CD4-positive, alpha-beta T cell treated with Interleukin-4 for 1 hour (primary cell): ENCODE measurements at regions not wholly inside any gene's neighbourhood (a gene's known extent, or its start where the extent isn't known, plus 50 kb on each side); places are given as distances from the start of the nearest gene placed in this dataset.
"Not testable (repeated sequence)": the region's sequence is repeated elsewhere in the genome, so short reads cannot be mapped to it uniquely, and the experiment has no call there.

ENCODE experiments used
- DNase-seq, 2 donors: peaks; one replicate each; pipeline ENCODE4 v3.0.0-alpha.2; 2020 to 2022

DNA sequence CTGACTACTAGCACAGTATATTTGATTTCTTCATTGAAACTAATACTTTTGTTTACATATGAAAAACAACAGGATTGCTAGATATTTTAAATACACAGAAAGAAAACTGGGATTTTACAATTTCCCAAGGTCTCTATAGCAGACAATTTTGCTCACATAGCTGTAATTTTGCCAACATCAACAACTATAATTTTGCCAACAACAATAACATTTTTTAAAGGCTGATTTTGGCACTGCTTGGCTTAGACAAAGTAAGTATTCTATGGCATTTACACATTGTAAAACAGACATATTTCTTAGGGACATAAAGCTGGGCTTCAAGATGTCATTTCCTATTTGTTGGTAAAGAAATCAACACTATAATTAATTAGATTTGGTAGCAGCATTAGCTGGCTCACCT lies 922.1 kb downstream of the RAB28 start:
- no peak for DNase-seq

DNA sequence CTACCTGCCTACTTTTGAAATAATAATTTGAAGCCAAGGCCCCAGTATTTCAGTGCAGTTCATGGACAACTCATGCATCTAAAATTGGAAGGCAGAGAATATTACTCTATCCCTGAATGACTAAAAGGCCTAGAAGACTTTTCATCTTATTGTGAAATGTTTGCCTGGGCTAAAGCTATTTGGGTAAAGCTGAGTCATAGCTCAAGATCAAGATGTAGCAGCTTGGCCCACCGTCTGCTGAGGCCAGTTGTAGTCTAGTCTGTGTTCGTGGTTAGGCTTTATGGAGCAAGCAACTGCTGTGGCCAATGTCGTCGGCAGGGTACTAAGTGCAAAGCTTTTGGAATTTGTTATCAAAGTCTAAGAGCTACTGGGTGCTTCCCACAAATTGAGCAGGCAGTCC lies 929.1 kb downstream of the RAB28 start:
- DNase-seq: no peak

DNA sequence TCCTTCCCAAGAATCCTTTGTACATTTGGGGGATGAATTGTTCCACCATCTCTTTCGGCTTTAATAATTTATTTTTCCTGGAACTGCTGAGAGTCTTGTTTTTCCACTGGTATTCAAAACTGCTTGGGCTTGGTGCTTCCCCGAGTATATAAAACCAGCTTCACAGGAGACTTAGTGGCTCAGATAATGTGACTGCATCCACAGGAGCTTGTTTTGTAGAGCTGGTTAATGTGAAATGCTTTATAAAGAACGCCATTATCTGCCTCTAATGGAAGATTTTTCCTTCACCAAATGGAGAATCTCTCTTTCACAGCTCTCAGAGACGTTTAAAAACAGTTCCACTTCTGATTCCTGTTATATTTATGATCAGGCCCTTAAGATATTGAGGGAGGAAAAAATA lies 935.5 kb downstream of the RAB28 start:
- no peak for DNase-seq

DNA sequence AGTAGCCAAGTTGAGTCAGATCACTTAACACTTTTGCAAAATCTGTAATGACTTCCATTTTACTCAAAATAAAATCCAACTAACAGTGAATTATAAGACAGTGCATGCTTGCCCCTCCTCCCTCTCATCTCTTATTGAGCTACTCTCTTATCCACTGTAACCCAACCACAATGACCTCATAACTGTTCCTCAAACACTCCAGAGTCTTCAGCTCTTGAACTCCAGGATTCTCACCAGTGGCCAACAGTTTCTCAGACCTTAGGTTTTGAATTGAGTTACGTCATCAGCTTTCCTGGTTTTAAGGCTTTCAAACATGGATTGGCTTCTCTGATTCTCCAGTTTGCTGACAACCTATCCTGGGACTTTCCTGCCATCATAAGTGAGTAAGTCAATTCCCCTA lies 938.3 kb downstream of the RAB28 start:
- DNase-seq: no peak

DNA sequence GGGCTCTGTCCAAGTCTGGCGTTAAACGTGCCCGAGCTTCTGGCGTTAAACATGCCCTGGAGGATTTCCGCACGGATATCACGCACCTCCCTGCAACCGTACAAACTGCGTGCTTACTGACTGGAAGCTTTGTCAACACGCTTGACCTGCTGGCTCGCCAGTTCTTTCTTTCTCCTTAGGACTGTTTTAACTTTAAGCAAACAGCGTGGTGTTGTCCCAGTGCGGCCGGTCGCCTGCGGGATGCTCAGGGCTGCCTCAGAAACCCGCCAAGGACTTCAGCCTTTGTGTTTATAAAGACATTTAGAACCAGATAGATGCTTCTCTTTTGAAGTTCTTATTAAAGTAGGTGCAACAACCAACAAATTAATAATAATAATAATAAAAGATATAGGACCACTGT lies 946.0 kb downstream of the RAB28 start:
- no peak for DNase-seq

DNA sequence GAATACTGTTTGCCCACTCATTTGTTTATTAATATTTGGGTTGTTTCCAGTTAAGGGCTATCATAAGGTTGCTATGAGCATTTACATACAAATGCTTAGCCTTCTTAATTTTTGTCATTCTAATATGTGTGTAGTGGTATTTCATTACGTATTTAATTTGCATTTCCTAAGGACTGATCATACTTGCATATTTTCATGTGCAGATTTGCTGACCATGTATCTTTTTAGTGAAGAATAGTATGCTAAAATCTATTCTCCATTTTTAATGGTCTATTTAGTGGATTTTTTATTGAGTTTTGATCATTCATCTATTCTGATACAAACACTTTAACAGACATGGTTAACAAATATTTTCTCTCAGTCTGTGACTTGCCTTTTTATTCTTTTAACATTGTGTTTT lies 949.5 kb downstream of the RAB28 start:
- no peak for DNase-seq

DNA sequence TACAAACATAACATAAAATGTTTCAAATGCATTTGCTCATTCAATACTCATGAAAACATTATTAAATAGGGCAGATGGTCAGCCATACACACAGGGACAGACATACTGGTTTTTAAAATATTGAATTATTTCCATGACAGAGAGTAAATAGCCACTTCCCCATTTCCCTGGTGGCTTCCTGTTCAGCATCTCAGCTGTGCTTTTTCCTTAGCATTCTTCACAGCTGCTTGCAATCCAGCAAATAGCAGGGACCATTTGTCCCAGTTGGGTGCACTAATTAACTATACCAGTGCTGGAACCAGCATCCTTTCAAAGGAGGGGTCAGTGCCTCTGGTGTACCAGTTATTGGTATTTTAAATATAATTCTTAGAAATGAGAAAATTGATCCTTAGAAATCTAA lies 964.7 kb downstream of the RAB28 start:
- DNase-seq: no peak

GRCh38 chr4:12507868-12508481 lies 976.2 kb downstream of the RAB28 start:
- no peak for DNase-seq

GRCh38 chr4:12500409-12500808 lies 983.7 kb downstream of the RAB28 start:
- DNase-seq: no peak

- no peak for DNase-seq
Observed at GRCh38 chr4:12499693-12500092, 984.4 kb downstream of the RAB28 start.

DNA sequence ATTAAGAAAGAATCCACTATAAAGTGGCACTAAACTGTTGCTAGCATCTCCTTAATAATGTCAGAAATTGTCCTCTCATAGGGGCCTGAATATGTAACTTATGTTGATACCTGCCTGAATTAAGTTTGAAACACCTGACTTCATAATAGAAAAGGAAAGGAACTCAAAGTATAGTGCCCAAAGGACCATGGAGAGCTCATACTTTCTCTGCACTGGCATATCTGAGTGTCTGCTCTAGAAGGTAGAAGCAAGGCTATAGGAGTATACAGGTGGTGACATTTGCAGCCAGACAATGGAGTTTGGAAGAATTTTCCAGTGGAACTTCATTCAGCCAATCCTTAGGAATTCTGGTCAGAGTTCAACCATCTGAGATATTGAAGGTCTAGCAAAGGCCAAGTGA lies 988.9 kb downstream of the RAB28 start:
- no peak for DNase-seq

DNA sequence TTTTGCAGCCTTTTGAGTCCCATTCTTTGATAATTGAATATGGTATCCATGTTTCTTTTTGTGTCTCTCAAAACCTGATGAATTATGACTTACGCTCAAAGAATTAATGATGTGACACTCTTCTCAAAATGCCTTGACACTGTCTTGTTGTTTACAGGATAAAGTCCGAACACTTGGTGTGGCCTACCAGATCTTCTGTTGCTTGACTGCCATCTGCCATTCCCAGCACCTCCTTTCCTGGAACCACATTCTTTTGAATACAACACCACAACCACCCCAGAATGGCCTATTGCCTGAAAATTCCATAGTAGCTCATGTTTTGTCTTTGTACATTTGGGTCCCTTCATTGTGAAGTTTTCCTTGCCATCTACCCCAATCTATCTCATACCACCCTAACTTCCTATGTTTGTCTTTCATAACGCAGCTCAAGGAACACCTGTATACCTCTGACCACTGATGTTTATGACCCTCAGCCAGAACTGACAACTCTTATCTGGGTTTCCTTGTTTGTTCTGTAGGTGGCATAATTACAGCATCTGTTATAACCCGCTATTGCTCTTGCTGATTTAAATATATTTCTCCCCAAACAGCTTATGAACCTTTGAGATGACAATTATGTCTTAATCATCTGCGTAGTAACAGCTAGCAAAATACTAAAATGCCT lies 991.3 kb downstream of the RAB28 start:
- no peak for DNase-seq

DNA sequence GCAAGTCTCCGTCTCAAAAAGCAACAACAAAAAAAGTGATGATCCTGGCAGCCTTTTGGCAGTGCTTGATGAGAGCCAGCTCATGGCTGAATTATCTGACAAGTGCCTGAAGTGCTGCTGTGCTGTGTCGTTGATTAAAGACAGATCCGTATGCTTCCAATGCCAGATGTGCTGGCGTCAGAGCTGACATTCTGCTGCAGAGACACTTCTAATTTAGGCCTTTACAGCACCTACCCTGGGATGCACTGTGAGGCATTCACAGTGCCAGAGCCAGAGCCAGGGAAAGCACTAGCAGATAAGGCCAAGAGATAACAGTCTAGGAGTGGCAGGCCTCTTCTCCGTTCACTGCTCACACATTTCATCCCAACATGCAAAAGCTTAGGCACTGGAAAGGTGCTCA lies 995.5 kb downstream of the RAB28 start:
- no peak for DNase-seq

DNA sequence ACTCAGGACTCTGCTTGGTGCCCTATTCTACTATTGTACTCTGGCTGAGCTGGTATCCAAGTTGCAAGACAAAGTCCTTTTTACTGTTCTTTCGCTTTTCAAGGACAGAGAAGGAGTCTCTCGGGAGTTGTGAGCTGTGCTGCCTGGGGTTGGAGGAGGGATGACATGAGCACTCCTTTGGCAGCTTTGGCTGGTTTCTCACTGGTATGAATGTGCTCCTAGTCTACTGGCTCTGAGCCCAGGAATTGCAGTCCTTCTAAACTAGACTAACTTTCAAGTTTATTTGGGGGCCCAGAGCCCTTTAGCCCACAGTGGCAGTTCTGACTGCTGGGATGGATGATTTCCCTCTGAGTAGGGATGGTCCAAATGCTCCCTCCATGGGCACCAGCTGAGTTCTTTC lies 997.1 kb downstream of the RAB28 start:
- DNase-seq: no peak

DNA sequence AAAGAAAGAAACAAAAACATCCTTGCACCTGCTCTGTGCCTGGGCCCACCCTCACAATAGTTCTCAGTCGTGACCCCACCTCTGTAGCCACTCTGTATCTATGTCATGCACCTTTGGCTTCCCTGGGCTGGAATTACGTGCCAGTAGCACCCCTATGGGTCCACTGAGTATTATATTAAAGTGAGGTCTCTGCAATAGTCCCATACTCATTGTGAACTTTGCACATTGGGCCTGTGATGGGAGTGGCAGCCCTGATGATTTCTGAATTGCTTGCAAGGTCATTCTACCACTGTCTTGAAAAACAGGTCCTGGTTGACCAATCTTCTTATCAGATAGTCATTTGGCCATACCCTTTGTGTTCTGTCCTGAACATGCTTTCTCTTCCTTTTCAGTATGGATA lies 1012.1 kb downstream of the RAB28 start:
- no peak for DNase-seq

- DNase-seq: no peak
Observed at GRCh38 chr4:12471193-12471592, 1012.9 kb downstream of the RAB28 start.

- DNase-seq: not testable (repeated sequence)
Observed at GRCh38 chr4:12461576-12461975, 1022.6 kb downstream of the RAB28 start.

GRCh38 chr4:12459126-12459525 lies 1025.0 kb downstream of the RAB28 start:
- no peak for DNase-seq

- no peak for DNase-seq
Observed at GRCh38 chr4:12458621-12459020, 1025.5 kb downstream of the RAB28 start.

DNA sequence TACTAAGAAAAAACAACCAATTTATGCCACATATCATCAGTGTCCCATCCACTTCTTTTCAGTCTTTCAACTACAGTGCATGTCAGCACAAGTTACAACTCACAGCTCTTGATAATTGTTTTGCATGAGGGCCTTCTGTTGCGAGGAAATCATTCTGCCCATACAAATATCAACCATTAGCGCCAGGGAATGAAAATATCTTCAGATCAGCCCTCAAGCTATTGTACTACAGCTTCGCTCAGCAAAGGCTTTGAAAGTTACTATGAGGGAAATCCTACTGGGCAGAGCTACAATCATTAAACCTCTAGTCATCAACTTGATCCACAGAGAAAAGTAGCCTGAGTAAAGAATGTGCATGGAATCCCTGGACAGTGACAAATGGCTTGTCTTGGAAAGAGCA lies 1023.6 kb upstream of the HS3ST1 start:
- DNase-seq: no peak

DNA sequence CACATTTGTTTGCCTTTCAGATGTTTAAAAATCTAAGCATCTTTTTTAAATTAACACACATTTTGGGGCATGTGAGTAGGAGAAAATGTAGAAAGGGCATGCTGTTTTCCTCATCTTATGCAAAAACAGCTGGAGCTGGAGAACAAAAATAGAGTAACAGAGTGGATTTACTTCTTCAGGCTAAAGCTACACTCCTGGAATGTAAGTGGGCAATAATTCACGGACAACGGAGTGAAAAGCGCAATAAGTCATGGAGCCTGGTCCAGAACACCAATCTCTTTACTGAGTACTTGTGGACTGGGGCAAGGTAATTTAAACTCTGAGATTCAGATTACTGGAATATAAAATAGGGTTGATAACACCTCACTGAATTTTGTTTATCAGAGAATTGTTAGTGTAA lies 1018.8 kb upstream of the HS3ST1 start:
- DNase-seq: no peak

- DNase-seq: no peak
Observed at GRCh38 chr4:12446657-12447185, 1018.0 kb upstream of the HS3ST1 start.

GRCh38 chr4:12446256-12446655 lies 1017.6 kb upstream of the HS3ST1 start:
- DNase-seq: no peak

- no peak for DNase-seq
Observed at GRCh38 chr4:12445711-12446235, 1017.1 kb upstream of the HS3ST1 start.
